GM21717 (cell line): ENCODE measurements at regions not wholly inside any gene's neighbourhood (a gene's known extent, or its start where the extent isn't known, plus 50 kb on each side); places are given as distances from the start of the nearest gene placed in this dataset.

Source experiments
- ATAC-seq: cut with Tn5 transposase; IDR thresholded peaks from one replicate; pipeline ENCODE4 v1.9.1; 2021; ENCODE audit warnings: mild to moderate bottlenecking, moderate library complexity; ENCODE audit not compliant: unreplicated experiment

DNA sequence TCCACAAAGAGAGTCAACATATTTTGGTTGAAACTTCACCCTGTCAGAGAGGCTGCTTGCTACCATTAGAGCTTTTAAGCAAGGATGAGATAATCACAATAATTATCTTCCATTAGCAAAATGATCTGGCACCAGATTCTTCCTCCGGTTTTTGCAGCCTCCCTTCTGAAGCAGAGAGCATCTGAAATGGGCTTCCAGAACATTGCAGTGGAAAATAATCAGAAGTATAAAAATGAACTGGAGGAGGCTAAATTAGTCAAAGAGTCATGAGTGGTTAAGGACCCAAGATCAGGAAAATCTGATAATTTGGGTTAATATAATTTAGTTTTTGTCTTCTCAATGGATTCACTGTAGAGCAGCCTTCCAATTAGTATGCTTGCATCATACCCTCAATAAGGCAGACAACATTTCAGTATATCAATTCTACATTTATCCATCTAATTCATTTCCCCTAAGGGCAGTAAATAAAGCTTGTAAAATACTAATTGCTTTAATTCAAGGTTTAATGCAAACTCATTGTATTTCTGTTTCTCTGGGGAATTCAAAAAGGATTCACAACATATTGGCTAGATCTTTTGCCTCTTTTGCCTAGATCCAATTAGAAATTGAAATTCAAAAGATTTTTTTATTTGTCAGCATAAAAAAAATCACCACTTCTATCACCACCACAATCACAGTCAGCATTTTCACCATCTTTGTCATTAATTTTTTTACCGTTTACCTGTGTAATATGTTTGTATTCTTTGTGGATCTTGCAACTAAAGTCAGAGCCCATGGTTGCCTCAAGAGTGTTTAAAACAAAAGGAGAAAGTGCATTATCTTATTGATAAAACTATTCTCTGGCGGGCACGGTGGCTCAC is 537.2 kb upstream of the DCC start:
- no peak for ATAC-seq

DNA sequence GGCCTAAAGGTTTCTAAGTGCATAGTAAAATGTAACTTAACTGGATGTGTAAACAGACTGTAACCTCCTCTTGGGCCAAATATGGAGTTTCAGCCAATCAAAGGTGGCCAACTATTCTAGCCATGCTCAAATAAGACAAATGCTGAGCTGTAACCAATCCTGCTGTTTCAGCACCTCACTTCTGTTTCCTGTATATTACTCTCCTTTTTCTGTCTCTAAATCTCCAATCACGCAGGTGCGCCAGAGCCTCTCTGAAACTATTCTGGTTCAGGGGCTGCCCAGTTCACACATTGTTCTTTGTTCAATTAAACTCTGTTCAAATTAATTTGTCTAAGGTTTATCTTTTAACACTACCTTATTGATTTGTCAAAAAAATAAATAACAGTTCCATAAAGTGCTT is 532.7 kb upstream of the DCC start:
- ATAC-seq: no peak

DNA sequence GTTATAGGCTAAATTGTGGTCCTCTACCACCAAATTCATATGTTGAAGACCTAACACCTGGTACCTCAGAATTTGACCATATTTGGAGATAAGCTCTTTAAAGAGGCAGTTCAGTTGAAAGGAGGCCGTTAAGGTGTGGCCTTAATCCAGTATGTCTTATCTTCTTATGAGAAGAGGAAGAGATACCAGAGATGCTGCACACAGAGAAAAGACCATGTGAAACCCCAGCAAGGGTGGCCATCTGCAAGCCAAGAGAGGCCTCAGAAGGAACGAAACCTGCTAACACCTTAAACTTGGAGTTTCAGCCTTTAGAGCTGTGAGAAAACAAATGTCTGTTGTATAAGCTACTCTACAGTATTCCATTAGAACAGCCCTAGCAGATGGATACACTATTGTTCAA is 528.1 kb upstream of the DCC start:
- ATAC-seq: no peak

DNA sequence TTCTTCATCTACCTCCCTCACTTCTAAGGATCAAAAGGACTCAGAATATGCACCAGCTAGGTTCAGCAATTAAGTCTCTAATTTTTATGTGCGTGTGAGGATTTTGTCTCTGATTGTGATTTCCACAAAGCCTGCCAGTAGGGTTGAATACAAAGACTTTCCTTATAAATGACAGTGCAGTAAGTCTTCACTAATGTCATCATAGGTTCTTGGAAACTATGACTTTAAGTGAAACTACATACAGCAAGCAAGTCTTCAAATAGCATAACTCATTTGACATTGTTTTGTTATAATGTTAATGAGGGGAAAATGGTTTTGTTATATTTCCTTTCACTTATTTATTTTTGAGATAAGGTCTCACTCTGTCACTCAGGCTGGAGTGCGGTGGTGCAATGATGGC is 526.3 kb upstream of the DCC start:
- no peak for ATAC-seq

DNA sequence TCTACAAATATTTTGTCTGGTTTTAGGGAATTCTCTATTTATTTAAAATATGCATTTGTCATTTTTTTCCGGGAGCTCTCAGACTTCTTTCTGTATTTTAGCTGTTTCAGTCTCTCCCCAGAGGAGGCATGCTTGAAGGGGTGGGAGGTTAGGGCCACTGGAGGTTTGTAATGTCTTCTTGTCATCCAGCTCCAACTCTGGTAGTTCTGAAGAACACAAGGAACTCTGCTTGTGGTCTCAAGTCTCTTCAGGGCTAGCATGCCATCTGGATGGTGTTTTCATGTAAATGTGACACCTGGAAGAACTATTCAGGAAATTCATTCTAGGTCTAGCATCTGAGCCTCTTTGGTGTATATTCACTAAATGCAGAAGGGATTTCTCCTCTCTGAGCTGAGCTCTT is 518.4 kb upstream of the DCC start:
- ATAC-seq: no peak

DNA sequence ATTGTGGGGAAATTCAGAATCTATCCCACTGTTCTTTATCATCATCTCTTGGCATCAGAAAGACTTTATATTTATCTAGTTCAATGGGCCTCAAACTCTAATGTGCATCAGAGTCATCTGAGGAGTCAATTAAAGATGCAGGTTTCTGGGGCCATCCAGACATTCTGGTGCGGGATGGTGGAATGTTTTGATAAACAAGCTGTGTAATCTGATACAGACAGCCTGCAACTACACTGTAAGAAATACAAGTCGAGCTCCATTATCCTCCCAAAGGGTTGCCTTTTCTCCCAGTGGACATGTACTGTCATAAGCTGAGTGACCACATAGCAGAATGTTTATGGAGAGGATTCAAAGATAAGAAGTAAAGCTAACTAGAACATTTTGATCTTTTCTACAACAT is 515.3 kb upstream of the DCC start:
- no peak for ATAC-seq

DNA sequence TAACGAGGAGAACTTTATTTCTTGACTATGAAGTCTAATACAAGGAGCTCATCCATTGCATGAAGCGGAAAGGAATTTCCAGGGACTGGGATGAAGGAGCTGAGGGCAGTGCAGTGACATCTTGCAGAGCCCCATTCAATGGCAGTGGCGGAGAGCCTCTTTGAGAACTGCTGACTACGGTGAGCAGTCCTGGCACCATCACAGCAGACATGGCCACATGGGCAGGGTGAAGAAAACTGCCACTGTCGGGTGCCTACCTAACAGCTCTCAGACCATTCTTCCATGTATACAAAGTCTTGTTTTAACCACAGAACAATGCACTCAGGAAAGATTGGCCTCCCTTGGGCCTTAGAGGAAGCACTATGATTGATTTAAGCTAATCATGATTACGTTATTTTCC is 506.1 kb upstream of the DCC start:
- no peak for ATAC-seq

DNA sequence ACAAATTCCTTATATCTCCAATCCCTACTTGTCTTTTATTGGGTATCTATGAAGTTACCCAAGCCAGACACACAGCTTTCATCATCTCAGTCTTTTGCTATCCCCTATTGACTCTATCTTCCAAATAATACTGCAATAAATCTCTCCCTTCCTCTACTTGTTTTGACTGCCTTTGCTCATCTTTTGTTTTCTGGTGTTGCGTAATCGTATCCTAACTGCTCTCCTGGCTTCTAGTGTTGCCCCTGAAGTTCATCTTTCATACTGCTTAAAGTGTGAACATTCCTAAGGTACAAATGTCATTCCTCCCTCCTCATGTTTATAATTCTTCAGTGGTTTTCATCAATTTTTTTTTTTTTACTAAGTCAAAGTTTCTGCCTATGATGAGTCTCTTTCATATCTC is 491.3 kb upstream of the DCC start:
- ATAC-seq: no peak

DNA sequence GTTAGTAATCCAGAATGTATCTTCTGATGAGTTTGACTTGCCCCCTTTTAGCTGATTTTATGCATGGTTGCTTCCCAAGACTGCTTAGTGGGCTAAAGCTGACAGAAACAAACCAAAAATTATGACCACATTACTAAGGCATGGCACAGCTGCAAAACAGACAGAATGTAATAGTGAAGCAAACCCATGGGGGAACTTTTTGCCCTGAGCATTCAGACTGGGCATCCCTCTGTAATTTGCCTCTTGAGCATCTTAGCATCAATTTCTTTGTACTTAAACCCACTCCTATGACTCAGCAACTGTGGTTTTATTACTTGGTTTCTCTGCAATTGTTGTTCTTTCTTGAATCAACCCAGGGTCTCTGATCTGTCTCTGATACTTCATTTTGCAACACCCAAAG is 487.3 kb upstream of the DCC start:
- ATAC-seq: no peak

DNA sequence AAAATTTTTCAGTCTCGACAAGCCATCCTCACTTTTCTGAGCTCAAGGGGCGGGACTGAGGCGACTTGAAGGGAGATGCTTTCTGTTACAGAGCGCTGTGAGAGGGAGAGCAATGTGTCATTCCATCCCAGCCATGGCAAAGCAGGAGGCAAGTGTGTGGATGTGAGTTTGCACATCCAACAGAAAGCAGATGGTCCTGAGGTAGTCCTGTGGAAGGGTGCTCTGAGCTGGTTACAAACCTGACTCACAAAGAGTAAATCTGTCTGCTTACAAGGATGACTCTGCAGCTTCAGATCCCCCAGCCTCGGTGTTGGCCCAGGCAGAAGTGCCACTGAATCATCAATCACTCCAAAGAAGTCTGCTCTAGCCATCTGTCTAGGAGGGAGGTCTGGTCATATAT is 482.0 kb upstream of the DCC start:
- no peak for ATAC-seq

DNA sequence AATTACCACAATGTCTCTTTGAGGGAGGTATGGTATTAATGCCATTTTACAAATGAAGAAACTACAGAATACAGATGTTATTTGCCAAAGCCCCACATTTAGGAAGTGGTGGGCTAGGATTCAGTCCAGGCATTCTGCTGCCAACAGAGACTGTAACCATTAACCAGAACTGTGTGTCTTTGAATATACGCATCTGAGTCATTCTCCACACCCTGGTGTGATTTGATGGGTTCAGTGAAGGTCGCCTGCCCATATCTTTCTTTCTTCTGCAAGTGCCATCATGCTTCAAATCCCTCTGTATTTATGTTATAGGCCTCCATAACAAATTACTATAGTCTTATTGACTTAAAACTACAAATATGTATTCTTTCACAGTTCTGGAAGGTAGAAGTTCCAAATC is 479.0 kb upstream of the DCC start:
- no peak for ATAC-seq

DNA sequence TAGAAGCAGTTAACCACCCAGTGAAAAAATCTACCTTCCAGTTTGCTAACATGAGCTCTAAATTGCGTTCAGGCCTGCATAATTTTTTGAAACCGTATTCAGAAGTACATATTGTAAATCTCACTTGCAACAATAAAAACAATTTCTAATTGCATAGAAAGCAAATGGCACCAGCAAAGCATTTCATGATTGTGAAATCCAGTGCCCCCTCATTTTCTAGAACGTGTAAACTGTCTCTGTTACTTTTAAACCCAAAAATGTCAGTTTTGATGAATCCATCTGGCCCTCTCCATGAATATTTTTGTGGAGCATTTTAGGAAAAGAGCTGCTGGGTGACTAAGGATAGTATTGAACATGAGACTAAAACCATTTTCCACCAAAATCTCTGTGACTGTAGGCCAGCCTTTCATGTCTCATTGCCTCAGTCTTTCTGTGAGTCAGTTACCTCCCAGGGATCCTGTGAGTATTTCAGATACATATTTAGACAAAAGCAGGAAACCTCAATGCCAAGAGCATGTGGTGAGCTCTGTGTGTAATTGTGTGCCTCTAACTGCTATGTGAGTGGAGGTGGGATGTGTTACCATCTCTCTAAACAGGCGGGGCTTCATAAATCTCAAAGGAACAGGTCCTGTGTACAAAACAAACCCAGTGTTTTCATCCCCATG is 477.8 kb upstream of the DCC start:
- no peak for ATAC-seq

DNA sequence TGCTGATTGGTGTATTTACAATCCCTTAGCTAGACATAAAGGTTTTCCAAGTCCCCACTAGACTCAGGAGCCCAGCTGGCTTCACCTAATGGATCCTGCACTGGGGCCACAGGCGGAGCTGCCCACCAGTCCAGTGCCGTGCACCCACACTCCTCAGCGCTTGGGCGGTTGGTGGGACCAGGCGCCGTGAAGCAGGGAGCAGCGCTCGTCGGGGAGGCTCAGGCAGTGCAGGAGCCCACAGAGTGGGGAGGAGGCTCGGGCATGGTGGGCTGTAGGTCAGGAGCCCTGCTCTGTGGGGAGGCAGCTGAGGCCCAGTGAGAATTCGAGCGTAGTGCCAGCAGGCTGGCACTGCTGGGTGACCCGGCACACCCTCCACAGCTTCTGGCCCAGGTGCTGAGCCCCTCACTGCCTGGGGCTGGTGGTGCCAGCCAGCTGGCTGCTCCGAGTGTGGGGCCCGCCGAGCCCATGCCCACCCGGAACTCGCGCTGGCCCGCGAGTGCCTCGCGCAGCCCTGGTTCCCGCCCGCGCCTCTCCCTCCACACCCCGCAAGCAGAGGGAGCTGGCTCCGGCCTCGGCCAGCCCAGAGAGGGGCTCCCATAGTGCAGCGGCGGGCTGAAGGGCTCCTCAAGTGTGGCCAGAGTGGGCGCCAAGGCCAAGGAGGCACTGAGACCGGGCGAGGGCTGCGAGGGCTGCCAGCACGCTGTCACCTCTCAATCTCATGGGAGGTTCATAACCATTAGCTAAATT is 475.6 kb upstream of the DCC start:
- no peak for ATAC-seq

DNA sequence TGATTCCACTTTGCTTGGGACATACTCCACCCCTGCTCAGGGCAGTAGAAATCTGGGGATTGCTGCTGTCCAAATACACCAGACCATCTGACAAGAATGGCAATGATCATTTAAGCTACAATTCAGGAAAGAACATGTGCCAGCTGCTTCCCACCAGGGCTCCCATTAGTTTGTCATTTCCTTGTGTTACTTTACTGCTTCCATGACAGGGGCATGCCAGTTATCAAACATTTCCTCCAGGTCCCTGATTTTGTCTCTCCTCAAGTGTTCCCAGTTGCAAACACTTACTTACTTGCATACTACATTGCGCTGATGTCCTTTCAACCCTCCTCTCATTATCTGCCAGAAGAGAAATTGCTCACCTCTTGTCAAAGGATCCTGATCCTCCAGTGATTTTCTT is 474.5 kb upstream of the DCC start:
- no peak for ATAC-seq

DNA sequence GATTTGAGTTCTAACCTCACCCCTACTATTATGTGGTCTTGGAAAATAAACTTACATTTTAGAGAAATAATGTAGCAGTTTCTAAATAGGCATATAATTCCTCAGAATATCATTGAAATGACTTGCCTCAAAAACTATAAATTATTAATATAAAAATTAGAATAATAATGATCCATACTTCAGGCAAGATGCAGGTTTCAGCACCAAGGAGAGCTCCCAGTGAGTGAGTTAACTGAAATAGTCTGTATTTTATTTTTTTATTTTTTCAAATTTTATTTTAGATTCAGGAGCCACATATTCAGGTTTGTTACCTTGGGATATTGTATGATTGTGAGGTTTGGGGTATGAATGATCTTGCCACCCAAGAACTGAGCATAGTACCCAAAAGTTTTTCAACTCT is 472.2 kb upstream of the DCC start:
- no peak for ATAC-seq

DNA sequence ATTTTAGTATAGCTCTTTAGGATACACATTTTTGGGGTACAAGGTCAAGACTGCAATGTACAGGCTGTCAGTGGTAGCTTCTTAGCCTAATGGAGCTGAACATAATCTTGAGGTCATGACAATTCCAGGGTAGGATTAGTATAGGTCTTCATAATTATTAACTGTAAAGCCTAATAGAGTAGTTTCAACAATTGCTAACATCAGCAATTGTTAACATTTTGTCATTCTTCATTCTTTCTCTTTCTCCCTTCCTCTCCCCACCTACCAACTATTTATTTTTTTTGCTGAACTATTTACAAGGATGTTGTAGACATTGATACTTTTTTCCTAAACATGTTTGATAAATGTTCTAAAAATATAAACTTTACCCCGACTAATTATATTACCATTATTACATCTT is 461.3 kb upstream of the DCC start:
- no peak for ATAC-seq

DNA sequence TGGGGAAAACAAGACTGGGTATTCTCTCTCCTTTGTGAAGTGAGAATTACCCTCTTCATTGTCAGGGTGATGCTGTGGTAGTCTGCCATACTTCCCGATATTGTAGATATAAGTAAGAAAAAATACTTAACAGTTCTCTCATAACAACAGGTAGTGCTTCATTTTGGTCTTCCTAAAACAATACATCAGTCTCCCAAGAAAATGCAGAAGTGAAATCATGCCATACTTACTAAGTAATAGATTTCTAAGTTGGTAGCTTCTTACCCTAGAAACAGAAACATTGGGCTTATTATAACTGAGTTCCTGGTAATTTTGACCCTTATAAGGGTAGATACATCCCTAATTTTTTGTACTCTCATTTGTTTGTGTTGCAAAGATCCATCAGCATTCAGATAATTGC is 460.7 kb upstream of the DCC start:
- ATAC-seq: no peak

DNA sequence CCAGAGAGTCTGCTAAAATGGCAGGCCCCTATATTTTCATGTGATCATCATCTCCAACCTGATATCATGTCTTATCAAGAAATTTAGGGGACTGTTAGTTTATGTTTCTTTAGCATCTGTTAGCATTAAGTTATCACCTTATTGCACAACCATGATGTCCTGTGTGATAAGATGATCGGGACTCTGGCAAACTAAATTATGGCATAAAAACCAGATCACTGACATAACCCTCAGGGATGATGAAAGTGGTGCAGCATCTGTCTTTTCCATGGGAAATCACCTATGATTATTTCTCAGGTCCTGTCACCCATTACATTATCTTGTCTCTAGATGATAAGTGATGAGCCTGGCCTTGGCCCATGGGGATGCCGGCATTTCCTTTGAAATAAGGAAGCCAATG is 458.6 kb upstream of the DCC start:
- no peak for ATAC-seq

DNA sequence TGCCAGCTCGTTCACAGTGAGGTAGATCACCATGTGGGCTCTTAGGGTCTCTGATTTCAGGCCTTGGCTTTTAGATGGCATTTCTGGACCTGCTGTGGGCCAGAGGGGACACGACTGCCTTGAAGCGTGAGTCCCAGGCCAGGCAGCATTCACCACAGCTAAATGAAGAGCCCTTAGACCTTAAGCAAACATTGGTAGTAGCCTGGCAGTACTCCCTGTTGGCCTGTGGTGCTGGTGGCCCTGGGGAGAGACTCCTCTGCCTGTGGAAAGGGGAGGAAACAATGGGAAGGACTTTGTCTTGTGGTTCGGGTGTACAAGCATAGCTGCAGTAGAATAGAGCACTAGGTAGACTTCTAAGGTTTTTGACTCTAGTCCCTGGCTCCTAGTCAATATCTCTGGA is 456.0 kb upstream of the DCC start:
- no peak for ATAC-seq

DNA sequence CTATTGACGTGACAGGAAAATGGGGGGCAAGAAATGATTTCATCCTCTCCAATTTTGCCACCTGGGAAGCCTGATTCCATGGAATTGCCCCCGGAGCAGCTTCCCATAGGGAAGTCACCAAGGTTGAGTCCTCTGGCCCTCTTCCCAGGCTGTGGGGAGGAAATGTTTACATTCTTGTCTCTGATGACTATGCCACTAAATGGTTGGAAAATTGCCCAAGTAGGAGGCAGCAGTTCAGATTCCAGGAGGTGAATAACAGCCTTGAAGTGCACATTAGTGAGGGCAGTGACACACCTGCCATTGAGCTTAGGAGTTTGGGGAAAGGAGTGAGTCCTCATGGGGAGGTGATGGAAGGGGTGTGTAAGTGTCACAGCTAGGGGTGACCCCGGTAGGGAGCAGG is 449.2 kb upstream of the DCC start:
- ATAC-seq: no peak

DNA sequence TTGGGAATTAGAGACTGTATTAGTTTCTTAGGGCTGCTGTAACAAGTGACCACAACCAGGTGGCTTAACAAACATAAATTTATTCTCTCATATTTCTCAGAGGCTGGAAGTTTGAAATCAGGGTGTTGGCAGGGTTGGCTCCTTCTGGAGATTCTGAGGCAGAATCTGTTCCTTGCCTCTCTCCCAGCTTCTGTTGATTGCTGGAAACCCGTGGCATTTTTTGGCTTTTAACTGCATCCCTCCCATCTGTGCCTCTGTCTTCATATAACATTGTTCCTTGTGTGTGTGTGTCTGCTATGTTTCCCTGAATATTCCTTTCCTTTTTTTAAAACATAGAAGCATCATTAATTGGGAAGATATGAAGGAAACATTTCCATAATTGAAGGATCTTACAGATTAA is 448.1 kb upstream of the DCC start:
- no peak for ATAC-seq

DNA sequence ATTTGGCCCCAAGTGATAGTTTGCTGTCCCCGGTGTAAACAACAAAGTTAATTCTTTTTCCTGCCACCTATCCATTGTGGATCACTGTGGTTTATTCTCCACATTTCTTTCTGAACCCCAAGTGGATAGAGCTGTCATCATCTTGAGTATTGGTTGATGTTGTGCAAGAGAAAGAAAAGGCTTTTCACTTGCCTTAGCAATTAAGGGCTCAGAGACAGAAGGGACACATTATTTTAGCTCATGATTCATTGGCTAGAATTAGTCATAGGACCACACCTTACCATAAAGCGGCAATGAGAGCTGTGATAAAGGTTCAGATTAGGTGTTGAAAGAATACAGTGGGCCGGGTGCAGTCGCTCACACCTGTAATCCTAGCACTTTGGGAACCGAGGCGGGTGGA is 442.1 kb upstream of the DCC start:
- no peak for ATAC-seq
